ENCODE measurements at regions not wholly inside any gene's neighbourhood (a gene's known extent, or its start where the extent isn't known, plus 50 kb on each side); places are given as distances from the start of the nearest gene placed in this dataset.

- H3K9me3 ChIP-seq (ENCODE audit: control insufficient read depth, low read depth, low read length), result no peaks in the 10 kb centered on the region
- Mint-ChIP-seq H3K27me3 (ENCODE audit: low read depth) (peaks cover 2% of the 10 kb centered on the region; the same call in 1 of the 2 replicates), H3K4me3 (no peak overlapping the region), H3K27ac (no peak overlapping the region), H3K36me3 (ENCODE audit: insufficient read depth in 1 of 3, low read depth in 3 of 3) (no peaks in the 10 kb centered on the region), H3K9me3 (no peaks in the 10 kb centered on the region), H3K4me1 (peaks cover 8 to 9% of the 10 kb centered on the region in 2 experiments)
- no peaks in the 10 kb centered on the region for H3K4me1 ChIP-seq (ENCODE audit: insufficient read depth, low read length)
- H2BK5ac ChIP-seq (ENCODE audit: insufficient read length, low read length), result no peak overlapping the region
- H3K79me1 ChIP-seq (ENCODE audit: insufficient read depth, low read depth, low read length, poor library complexity, severe bottlenecking), result no peaks in the 10 kb centered on the region
- DNase-seq, result no peak
- H2AFZ ChIP-seq (ENCODE audit: low read length), result no peak overlapping the region
- H3K56ac ChIP-seq (ENCODE audit: insufficient read length, low read depth, low read length), result no peak overlapping the region
- no peak overlapping the region for H2AK5ac ChIP-seq (ENCODE audit: insufficient read length, low read length)
- H2BK20ac ChIP-seq (ENCODE audit: low read depth, low read length, poor library complexity, severe bottlenecking), result no peak overlapping the region
- WGBS (ENCODE audit: extremely low coverage, insufficient read length, low lambda C conversion rate), result no CpG with 5 or more reads among the region's 6 CpGs
- H4K91ac ChIP-seq (ENCODE audit: insufficient read length, low read depth, low read length), result no peak overlapping the region
- TF ChIP-seq CTCF (conservative IDR thresholded peaks at IDR 0.05), result no peak
- H3K18ac ChIP-seq (ENCODE audit: insufficient read length, low read depth, low read length), result no peak overlapping the region
- H3K9ac ChIP-seq (ENCODE audit: extremely low read depth, insufficient read length, low read length), result no peak overlapping the region
- H4K5ac ChIP-seq (ENCODE audit: insufficient read length, low read depth, low read length), result no peak overlapping the region
- no peak overlapping the region for H3K27ac ChIP-seq (ENCODE audit: insufficient read length, low read depth, low read length)
- no peaks in the 10 kb centered on the region for H4K20me1 ChIP-seq (ENCODE audit: control insufficient read depth, insufficient read depth, insufficient read length)
- H2BK15ac ChIP-seq (ENCODE audit: low read depth, low read length), result no peak overlapping the region
- H2BK120ac ChIP-seq (ENCODE audit: low read depth, low read length, poor library complexity, severe bottlenecking), result no peak overlapping the region
- no peak overlapping the region for H3K14ac ChIP-seq (ENCODE audit: insufficient read depth, low read length)
- H2BK12ac ChIP-seq (ENCODE audit: insufficient read length, low read depth, low read length), result no peak overlapping the region
- H4K8ac ChIP-seq (replicated peaks; ENCODE audit: insufficient read length, low read depth, low read length), result no peak overlapping the region
- no peaks in the 10 kb centered on the region for H3K27me3 ChIP-seq (ENCODE audit: insufficient read depth, low read length)
- no peak overlapping the region for H3K23ac ChIP-seq (ENCODE audit: insufficient read length, low read depth, low read length)
- H3K4me2 ChIP-seq (ENCODE audit: insufficient read depth, insufficient read length, low read length), result no peak overlapping the region
- H3K79me2 ChIP-seq (ENCODE audit: insufficient read depth, low read length), result no peaks in the 10 kb centered on the region
- H3K4ac ChIP-seq (ENCODE audit: low read depth, low read length), result no peak overlapping the region
- no peaks in the 10 kb centered on the region for H3K23me2 ChIP-seq (ENCODE audit: insufficient read length, low read depth, low read length, poor library complexity, severe bottlenecking)
- H3T11ph ChIP-seq (ENCODE audit: low read length), result no peak overlapping the region
These were observed 146.2 kb upstream of the KLF6 start for GRCh38 chr10:3931224-3931623.
